ENCODE measurements at regions not wholly inside any gene's neighbourhood (a gene's known extent, or its start where the extent isn't known, plus 50 kb on each side); places are given as distances from the start of the nearest gene placed in this dataset.

GRCh38 chr14:87325741-87326140 is 667.2 kb downstream of the GALC start:
- no peak overlapping the region for H4K8ac ChIP-seq (ENCODE audit: low read depth in 2 of 2, low read length in 2 of 2)
- no peak overlapping the region for H2AFZ ChIP-seq (replicated peaks; ENCODE audit: low read length, poor library complexity)
- no peak overlapping the region for H3K9ac ChIP-seq (ENCODE audit: low read depth, low read length)
- no peaks in the 10 kb centered on the region; the same call in 1 of the 2 replicates for H3K9me3 ChIP-seq (ENCODE audit: control insufficient read depth, insufficient read depth, low read length)
- BruUV-seq (replicated peaks): no TSS peak
- in situ Hi-C loops (cut with MboI; ENCODE audit: low sequenced_read_pairs) (no loop called here), dilution Hi-C loops (cut with HindIII; ENCODE audit: low sequenced_read_pairs, unreplicated experiment) (no loop called here), intact Hi-C loops (cut with micrococcal nuclease) (no loop called here)
- no peak overlapping the region for H3K27ac ChIP-seq (ENCODE audit: insufficient read depth, low read length)
- ChIA-PET CTCF (no interaction called here), POLR2A (ENCODE audit: unreplicated experiment) (no interaction called here)
- DNase-seq: no peak
- H3K18ac ChIP-seq (ENCODE audit: low read depth, low read length): no peak overlapping the region
- H3K36me3 ChIP-seq (ENCODE audit: control insufficient read depth, insufficient read depth, low read length): no peaks in the 10 kb centered on the region
- no peak overlapping the region for H4K5ac ChIP-seq (ENCODE audit: low read depth, low read length)
- H2BK15ac ChIP-seq (ENCODE audit: low read depth, low read length): no peak overlapping the region
- no peaks in the 10 kb centered on the region for H4K20me1 ChIP-seq (ENCODE audit: insufficient read depth, low read length)
- no peak overlapping the region for H2BK120ac ChIP-seq (ENCODE audit: low read depth, low read length)
- H4K91ac ChIP-seq (ENCODE audit: insufficient read depth, low read depth, low read length): no peak overlapping the region
- no peaks in the 10 kb centered on the region for H3K79me1 ChIP-seq (ENCODE audit: low read depth in 1 of 2, low read length in 2 of 2)
- no CpG with 5 or more reads among the region's 2 CpGs for WGBS, 2 experiments (ENCODE audit: extremely low coverage in 2 of 2, insufficient read length in 1 of 2)
- H3K4me3 ChIP-seq (ENCODE audit: insufficient read depth, low read depth, low read length): no peak overlapping the region
- H3K4me2 ChIP-seq (ENCODE audit: low read depth, low read length): no peak overlapping the region
- no peak overlapping the region for H2AK9ac ChIP-seq (replicated peaks; ENCODE audit: low read depth, low read length, poor library complexity)
- H2BK5ac ChIP-seq (ENCODE audit: low read depth, low read length, poor library complexity, severe bottlenecking): no peak overlapping the region
- no peak overlapping the region for H3K14ac ChIP-seq (replicated peaks; ENCODE audit: low read depth, low read length)
- H3K9me1 ChIP-seq (ENCODE audit: insufficient read depth, low read length): no peaks in the 10 kb centered on the region
- no peak overlapping the region for H3K23ac ChIP-seq (ENCODE audit: low read depth, low read length)
- no peak overlapping the region for H2BK20ac ChIP-seq (ENCODE audit: low read depth, low read length)
- H3K56ac ChIP-seq (ENCODE audit: extremely low read depth, insufficient read depth, low read length): no peak overlapping the region
- no peak for TF ChIP-seq MXI1 (IDR thresholded peaks at IDR 0.05; ENCODE audit: borderline replicate concordance, low read depth, low read length)
- no peaks in the 10 kb centered on the region for H3K4me1 ChIP-seq (ENCODE audit: control insufficient read depth, insufficient read depth, low read length)
- no peaks in the 10 kb centered on the region for H3K27me3 ChIP-seq (ENCODE audit: control insufficient read depth, insufficient read depth, low read length)
- H3K4ac ChIP-seq (ENCODE audit: low read depth, low read length): no peak overlapping the region
- ATAC-seq (ENCODE audit: low read depth): no peak
- H2AK5ac ChIP-seq (ENCODE audit: low read depth, low read length): no peak overlapping the region

All from IMR-90 (cell line).